OCI-LY1 (cell line): ENCODE measurements at regions not wholly inside any gene's neighbourhood (a gene's known extent, or its start where the extent isn't known, plus 50 kb on each side); places are given as distances from the start of the nearest gene placed in this dataset.

Source experiments
- H2AFZ ChIP-seq: fragments of 200-600 bp; sonication (generic), shearing (Covaris generic); 2 replicates; pipeline ENCODE4 v1.6.0; 2014; ENCODE audit warnings: antibody characterized with exemption, mild to moderate bottlenecking, low read length
- H3F3A ChIP-seq: fragments of 200-600 bp; sonication (generic), shearing (Covaris generic); 2 replicates; pipeline ENCODE4 v1.6.0; 2014; ENCODE audit warnings: mild to moderate bottlenecking, antibody characterized with exemption, low read length, moderate library complexity; ENCODE audit not compliant: insufficient read depth
- H3K27ac ChIP-seq: fragments of 200-600 bp; sonication (generic); 2 replicates; pipeline ENCODE4 v1.5.1; 2014; ENCODE audit warnings: low read length, mixed run types, mild to moderate bottlenecking, low read depth; ENCODE audit not compliant: poor library complexity, severe bottlenecking
- H3K27me3 ChIP-seq: fragments of 200-600 bp; sonication (generic); 2 replicates; pipeline ENCODE4 v1.6.0; 2014; ENCODE audit warnings: antibody characterized with exemption, mild to moderate bottlenecking, low read length, moderate library complexity; ENCODE audit not compliant: insufficient read depth
- H3K36me3 ChIP-seq: fragments of 200-600 bp; sonication (generic); 2 replicates; pipeline ENCODE4 v1.6.1; 2014; ENCODE audit warnings: mild to moderate bottlenecking, antibody characterized with exemption, low read length, moderate library complexity, mixed read lengths; ENCODE audit not compliant: insufficient read depth
- H3K4me1 ChIP-seq: fragments of 200-600 bp; sonication (generic); 2 replicates; pipeline ENCODE4 v1.5.1; 2014; ENCODE audit warnings: mild to moderate bottlenecking, low read length, moderate library complexity; ENCODE audit not compliant: insufficient read depth, severe bottlenecking
- H3K4me2 ChIP-seq: fragments of 200-600 bp; sonication (generic), shearing (Covaris generic); 2 replicates; pipeline ENCODE4 v1.6.1; 2014; ENCODE audit warnings: low read length
- H3K4me3 ChIP-seq: fragments of 200-600 bp; sonication (generic); 2 replicates; pipeline ENCODE4 v1.5.1; 2014; ENCODE audit warnings: low read length, low read depth, mild to moderate bottlenecking, mixed read lengths; ENCODE audit not compliant: poor library complexity, severe bottlenecking
- H3K79me2 ChIP-seq: fragments of 200-600 bp; shearing (Covaris generic); 2 replicates; pipeline ENCODE4 v1.6.1; 2016; ENCODE audit warnings: mixed run types, low read length, mixed read lengths; ENCODE audit not compliant: insufficient read depth
- H3K9ac ChIP-seq: fragments of 200-600 bp; sonication (generic), shearing (Covaris generic); 2 replicates; pipeline ENCODE4 v1.6.1; 2014; ENCODE audit warnings: mild to moderate bottlenecking, low read length, mixed read lengths
- H3K9me2 ChIP-seq: fragments of 200-600 bp; sonication (generic), shearing (Covaris generic); 2 replicates; pipeline ENCODE4 v1.6.1; 2014; ENCODE audit warnings: low read depth, mild to moderate bottlenecking, low read length, mixed read lengths
- H3K9me3 ChIP-seq: fragments of 200-600 bp; shearing (Covaris generic); 2 replicates; pipeline ENCODE4 v1.6.1; 2014; ENCODE audit warnings: low read length, mixed read lengths
- H4K20me1 ChIP-seq: fragments of 200-600 bp; sonication (generic), shearing (Covaris generic); 2 replicates; pipeline ENCODE4 v1.6.0; 2016; ENCODE audit warnings: mild to moderate bottlenecking, low read length; ENCODE audit not compliant: insufficient read depth
- EZH2 ChIP-seq: fragments of 200-600 bp; sonication (generic), shearing (Covaris generic); IDR thresholded peaks from 2 replicates; pipeline ENCODE4 v1.8.0; 2017; ENCODE audit warnings: borderline replicate concordance, mixed run types, mild to moderate bottlenecking, antibody characterized with exemption, low read length, moderate library complexity, mixed read lengths
- TF ChIP-seq, protein P1 (sequence below): fragments of 200-600 bp; sonication (generic), shearing (Covaris generic); IDR thresholded peaks from 2 replicates; pipeline ENCODE4 v1.5.1; 2017; ENCODE audit warnings: mild to moderate bottlenecking, antibody characterized with exemption, low read length, moderate library complexity, mixed read lengths

GRCh38 chr20:54794874-54795273 lies 319.5 kb downstream of the DOK5 start:
- no peaks in the 10 kb centered on the region for H3K9me3 ChIP-seq
- H3K9me2 ChIP-seq = no peaks in the 10 kb centered on the region
- H3K27me3 ChIP-seq = no peaks in the 10 kb centered on the region
- no peaks in the 10 kb centered on the region for H3K79me2 ChIP-seq
- H4K20me1 ChIP-seq = no peaks in the 10 kb centered on the region
- no peak overlapping the region for H3K27ac ChIP-seq
- H3K4me2 ChIP-seq = no peak overlapping the region
- H3K4me1 ChIP-seq = no peaks in the 10 kb centered on the region
- no peaks in the 10 kb centered on the region for H3K36me3 ChIP-seq
- no peaks in the 10 kb centered on the region for H3F3A ChIP-seq
- H2AFZ ChIP-seq = no peak overlapping the region
- TF ChIP-seq EZH2 = no peak
- TF ChIP-seq, protein P1, sequence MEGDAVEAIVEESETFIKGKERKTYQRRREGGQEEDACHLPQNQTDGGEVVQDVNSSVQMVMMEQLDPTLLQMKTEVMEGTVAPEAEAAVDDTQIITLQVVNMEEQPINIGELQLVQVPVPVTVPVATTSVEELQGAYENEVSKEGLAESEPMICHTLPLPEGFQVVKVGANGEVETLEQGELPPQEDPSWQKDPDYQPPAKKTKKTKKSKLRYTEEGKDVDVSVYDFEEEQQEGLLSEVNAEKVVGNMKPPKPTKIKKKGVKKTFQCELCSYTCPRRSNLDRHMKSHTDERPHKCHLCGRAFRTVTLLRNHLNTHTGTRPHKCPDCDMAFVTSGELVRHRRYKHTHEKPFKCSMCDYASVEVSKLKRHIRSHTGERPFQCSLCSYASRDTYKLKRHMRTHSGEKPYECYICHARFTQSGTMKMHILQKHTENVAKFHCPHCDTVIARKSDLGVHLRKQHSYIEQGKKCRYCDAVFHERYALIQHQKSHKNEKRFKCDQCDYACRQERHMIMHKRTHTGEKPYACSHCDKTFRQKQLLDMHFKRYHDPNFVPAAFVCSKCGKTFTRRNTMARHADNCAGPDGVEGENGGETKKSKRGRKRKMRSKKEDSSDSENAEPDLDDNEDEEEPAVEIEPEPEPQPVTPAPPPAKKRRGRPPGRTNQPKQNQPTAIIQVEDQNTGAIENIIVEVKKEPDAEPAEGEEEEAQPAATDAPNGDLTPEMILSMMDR = no peak
- no peak overlapping the region for H3K9ac ChIP-seq
- no peak overlapping the region for H3K4me3 ChIP-seq

- H4K20me1 ChIP-seq = no peaks in the 10 kb centered on the region
- no peak overlapping the region for H3K4me2 ChIP-seq
- H3F3A ChIP-seq = no peaks in the 10 kb centered on the region
- no peaks in the 10 kb centered on the region for H3K27me3 ChIP-seq
- H3K36me3 ChIP-seq = no peaks in the 10 kb centered on the region
- no peak overlapping the region for H3K9ac ChIP-seq
- no peaks in the 10 kb centered on the region for H3K79me2 ChIP-seq
- H3K9me3 ChIP-seq = no peaks in the 10 kb centered on the region
- H3K4me1 ChIP-seq = no peaks in the 10 kb centered on the region
- TF ChIP-seq EZH2 = no peak
- TF ChIP-seq, protein P1 = no peak
- no peak overlapping the region for H3K4me3 ChIP-seq
- H3K9me2 ChIP-seq = no peaks in the 10 kb centered on the region
- H3K27ac ChIP-seq = no peak overlapping the region
- H2AFZ ChIP-seq = no peak overlapping the region
Observed at GRCh38 chr20:54794110-54794509, 318.7 kb downstream of the DOK5 start.

- H3K4me3 ChIP-seq = no peak overlapping the region
- no peak overlapping the region for H2AFZ ChIP-seq
- no peaks in the 10 kb centered on the region for H3F3A ChIP-seq
- no peaks in the 10 kb centered on the region for H3K27me3 ChIP-seq
- H3K27ac ChIP-seq = no peak overlapping the region
- no peak overlapping the region for H3K9ac ChIP-seq
- TF ChIP-seq, protein P1 = no peak
- TF ChIP-seq EZH2 = no peak
- no peaks in the 10 kb centered on the region for H3K4me1 ChIP-seq
- H3K79me2 ChIP-seq = no peaks in the 10 kb centered on the region
- H4K20me1 ChIP-seq = no peaks in the 10 kb centered on the region
- H3K4me2 ChIP-seq = no peak overlapping the region
- H3K36me3 ChIP-seq = no peaks in the 10 kb centered on the region
- H3K9me2 ChIP-seq = no peaks in the 10 kb centered on the region
- H3K9me3 ChIP-seq = no peaks in the 10 kb centered on the region
Observed at GRCh38 chr20:54793291-54793992, 318.0 kb downstream of the DOK5 start.
